GM12875 (cell line): ENCODE measurements at regions not wholly inside any gene's neighbourhood (a gene's known extent, or its start where the extent isn't known, plus 50 kb on each side); places are given as distances from the start of the nearest gene placed in this dataset.

Experiments
- H3K4me3 ChIP-seq: one replicate; pipeline ENCODE4 v1.5.1; 2011; ENCODE audit warnings: low read depth, low read length, control low read depth
- TF ChIP-seq, protein P1 (sequence below): IDR thresholded peaks from 2 replicates; pipeline ENCODE4 v1.5.1; 2011; ENCODE audit warnings: low read depth, mild to moderate bottlenecking, control low read depth, inconsistent platforms, low read length, moderate library complexity, borderline replicate concordance; ENCODE audit not compliant: insufficient read depth

DNA sequence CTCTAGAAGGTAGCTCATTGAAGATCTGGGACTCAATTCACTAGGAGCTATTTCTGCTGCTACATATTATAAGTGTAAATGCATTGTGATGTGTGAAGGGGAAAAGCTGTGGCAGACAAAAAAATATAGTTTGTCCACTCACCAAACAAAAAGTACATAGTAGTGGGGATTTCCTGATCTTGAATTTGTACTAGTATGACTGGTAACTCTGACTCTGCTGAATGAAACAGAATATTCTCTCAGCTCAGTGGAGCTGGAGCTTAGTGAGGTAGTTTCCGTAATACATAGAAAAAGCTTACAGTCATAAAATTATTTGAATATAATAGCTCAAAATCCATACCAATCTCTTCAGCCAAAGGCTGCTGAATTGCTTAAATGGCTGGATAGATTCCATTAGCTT lies 455.6 kb upstream of the CD180 start:
- TF ChIP-seq, protein P1, sequence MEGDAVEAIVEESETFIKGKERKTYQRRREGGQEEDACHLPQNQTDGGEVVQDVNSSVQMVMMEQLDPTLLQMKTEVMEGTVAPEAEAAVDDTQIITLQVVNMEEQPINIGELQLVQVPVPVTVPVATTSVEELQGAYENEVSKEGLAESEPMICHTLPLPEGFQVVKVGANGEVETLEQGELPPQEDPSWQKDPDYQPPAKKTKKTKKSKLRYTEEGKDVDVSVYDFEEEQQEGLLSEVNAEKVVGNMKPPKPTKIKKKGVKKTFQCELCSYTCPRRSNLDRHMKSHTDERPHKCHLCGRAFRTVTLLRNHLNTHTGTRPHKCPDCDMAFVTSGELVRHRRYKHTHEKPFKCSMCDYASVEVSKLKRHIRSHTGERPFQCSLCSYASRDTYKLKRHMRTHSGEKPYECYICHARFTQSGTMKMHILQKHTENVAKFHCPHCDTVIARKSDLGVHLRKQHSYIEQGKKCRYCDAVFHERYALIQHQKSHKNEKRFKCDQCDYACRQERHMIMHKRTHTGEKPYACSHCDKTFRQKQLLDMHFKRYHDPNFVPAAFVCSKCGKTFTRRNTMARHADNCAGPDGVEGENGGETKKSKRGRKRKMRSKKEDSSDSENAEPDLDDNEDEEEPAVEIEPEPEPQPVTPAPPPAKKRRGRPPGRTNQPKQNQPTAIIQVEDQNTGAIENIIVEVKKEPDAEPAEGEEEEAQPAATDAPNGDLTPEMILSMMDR: no peak
- no peak overlapping the region for H3K4me3 ChIP-seq

- H3K4me3 ChIP-seq: no peak overlapping the region
- TF ChIP-seq, protein P1: no peak
Measured at GRCh38 chr5:67651180-67651579, 454.6 kb upstream of the CD180 start.

DNA sequence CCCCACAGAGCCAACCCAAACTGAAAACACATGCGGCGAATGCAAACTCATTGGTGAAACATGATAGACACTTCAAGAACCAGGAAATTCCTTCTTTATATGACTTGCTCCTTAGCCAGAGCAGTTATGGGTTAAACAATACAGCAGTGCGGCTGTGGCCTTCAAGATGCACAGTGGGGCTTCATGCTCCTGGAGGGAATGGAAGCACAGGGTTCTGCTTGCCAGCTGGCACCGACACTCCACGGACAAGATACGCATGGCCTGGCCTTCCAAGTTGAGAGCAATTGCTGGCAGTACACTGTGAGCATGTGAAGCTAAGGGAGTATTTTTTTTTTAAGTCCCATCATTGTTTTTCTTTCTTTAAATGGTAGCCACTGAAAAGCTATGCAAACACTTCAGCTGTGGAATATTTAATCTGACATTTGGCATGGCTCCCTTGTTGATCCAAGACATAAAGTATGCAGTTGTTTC lies 451.6 kb upstream of the CD180 start:
- H3K4me3 ChIP-seq: no peak overlapping the region
- TF ChIP-seq, protein P1: no peak

GRCh38 chr5:67647772-67648171 lies 451.2 kb upstream of the CD180 start:
- no peak overlapping the region for H3K4me3 ChIP-seq
- TF ChIP-seq, protein P1: no peak

DNA sequence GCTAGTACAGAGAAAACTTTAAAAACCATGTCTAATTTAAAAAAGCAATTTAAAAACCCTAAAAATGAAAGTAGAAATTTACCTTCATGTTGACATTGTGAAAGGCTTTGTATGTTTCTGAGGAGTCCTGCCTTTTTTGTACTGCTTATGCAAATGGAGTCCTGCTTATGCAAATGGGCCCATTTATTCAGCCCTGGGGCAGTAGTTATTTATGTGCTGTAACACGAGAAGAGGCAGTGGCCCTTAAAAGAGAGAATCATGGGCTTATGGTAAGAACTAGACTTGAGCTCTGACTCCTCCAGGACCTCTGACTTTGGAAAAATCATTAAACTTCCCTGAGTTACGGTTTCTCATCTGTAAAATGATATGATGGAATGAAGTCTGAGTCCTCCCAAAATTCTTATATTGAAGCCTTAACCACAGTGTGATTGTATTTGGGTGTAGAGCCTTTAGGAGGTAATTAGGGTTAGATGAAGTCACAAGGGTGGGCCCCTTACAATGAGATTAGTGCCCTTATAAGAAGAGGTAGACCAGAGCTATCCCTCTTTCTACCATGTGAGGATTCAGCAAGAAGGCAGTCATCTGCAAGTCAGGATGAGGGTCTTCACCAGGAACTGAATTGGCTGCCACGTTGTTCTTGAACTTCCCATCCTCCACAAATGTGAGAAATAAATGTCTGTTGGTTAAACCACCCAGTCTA lies 447.8 kb upstream of the CD180 start:
- no peak overlapping the region for H3K4me3 ChIP-seq

DNA sequence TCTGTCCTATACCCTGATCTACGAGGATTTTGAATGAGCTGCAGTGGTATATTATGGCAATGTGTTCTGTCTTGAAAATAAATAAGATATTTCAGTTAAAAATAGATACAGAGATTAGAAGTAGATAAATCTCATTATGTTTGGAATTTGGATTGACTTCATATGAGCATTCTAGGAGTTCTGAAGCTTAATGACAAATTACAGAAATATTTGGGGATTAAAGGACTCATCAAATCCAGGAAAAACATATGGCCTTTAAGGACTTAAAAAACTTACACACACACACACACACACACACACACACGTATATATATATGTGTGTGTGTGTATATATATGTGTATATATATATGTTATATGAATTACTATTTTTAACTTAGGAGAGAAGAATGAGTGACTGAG lies 446.9 kb upstream of the CD180 start:
- TF ChIP-seq, protein P1: no peak
- H3K4me3 ChIP-seq: no peak overlapping the region

More for the DNA sequence above, 447.8 kb upstream of the CD180 start:
- TF ChIP-seq, protein P1: no peak

- H3K4me3 ChIP-seq: no peak overlapping the region
- TF ChIP-seq, protein P1: no peak
Measured at GRCh38 chr5:67639976-67640375, 443.4 kb upstream of the CD180 start.
